Choroid plexus epithelial cell (primary cell): ENCODE measurements at regions not wholly inside any gene's neighbourhood (a gene's known extent, or its start where the extent isn't known, plus 50 kb on each side); places are given as distances from the start of the nearest gene placed in this dataset.

Source experiments
- DNase-seq: peaks from one replicate; pipeline ENCODE4 v3.0.0-alpha.2; 2010; ENCODE audit warnings: low read depth
- H3K4me3 ChIP-seq: 2 replicates; pipeline ENCODE4 v1.5.1; 2011; ENCODE audit warnings: low read depth, mild to moderate bottlenecking, control low read depth, low read length, moderate library complexity
- TF ChIP-seq, protein P1 (sequence below): conservative IDR thresholded peaks from 2 replicates; pipeline ENCODE4 v1.5.1; 2011; ENCODE audit warnings: low read depth, mild to moderate bottlenecking, control low read depth, inconsistent platforms, low read length, moderate library complexity

DNA sequence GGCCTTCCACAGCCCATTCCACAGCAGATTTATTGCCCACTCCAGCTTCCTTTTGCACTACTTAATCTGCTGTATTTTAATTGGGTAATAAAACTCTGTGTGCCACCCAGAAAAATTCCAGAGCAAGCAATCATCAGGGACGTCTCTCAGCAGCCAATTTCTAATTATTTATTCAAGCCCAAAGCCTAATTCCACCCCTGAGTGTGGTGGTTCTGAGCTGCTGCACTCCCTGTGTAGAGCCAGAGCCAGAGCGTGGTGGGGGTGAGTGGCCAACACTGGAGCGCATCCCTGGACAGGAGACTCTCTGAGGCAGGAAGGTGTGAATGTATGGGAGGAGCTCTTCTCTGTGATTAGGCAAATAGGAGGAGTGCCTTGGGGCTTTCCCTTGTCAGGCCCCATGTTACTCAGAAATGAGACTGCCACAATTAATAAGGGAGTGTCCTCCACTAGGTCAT, 66.1 kb downstream of the CD24 start:
- TF ChIP-seq, protein P1, sequence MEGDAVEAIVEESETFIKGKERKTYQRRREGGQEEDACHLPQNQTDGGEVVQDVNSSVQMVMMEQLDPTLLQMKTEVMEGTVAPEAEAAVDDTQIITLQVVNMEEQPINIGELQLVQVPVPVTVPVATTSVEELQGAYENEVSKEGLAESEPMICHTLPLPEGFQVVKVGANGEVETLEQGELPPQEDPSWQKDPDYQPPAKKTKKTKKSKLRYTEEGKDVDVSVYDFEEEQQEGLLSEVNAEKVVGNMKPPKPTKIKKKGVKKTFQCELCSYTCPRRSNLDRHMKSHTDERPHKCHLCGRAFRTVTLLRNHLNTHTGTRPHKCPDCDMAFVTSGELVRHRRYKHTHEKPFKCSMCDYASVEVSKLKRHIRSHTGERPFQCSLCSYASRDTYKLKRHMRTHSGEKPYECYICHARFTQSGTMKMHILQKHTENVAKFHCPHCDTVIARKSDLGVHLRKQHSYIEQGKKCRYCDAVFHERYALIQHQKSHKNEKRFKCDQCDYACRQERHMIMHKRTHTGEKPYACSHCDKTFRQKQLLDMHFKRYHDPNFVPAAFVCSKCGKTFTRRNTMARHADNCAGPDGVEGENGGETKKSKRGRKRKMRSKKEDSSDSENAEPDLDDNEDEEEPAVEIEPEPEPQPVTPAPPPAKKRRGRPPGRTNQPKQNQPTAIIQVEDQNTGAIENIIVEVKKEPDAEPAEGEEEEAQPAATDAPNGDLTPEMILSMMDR, result no peak
- DNase-seq, result no peak
- no peak overlapping the region for H3K4me3 ChIP-seq

DNA sequence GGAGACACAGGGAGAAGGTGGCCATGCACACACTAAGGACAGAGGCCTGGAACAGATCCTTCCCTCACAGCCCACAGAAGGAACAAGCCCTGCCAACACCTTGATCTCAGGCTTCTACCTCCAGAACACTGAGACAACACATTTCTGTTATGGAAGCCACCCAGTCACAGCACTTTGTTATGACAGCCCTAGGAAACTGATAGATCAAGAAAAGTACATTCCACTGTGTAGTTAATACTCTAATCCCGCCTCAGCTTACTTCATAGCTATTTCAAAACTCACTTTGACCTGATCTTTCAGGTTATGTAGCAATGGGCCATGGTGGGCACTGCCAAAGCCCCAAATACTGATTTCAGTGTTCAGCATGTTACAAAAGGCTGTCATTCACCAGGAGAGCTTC, 66.8 kb downstream of the CD24 start:
- TF ChIP-seq, protein P1, result no peak
- DNase-seq, result no peak
- no peak overlapping the region for H3K4me3 ChIP-seq

DNA sequence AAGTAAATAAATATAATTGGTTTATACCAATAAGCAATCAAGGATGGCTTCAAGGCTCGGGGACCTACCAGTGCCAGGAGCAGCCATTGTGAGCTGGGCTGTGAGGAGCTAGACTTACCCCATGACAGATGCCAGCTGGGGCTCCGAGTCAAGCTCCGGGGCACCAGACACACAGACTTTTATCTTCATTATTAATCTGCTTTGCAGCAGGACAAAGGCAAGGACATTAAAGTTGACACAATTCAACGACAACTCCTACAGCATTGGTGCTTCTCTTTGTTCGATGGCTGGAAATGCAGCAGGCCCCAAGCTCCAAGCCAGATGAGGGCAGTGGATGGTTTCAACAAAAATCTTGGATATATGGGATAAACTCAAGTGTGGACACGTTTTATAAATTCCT, 68.3 kb downstream of the CD24 start:
- DNase-seq, result no peak
- TF ChIP-seq, protein P1, result no peak
- no peak overlapping the region for H3K4me3 ChIP-seq

DNA sequence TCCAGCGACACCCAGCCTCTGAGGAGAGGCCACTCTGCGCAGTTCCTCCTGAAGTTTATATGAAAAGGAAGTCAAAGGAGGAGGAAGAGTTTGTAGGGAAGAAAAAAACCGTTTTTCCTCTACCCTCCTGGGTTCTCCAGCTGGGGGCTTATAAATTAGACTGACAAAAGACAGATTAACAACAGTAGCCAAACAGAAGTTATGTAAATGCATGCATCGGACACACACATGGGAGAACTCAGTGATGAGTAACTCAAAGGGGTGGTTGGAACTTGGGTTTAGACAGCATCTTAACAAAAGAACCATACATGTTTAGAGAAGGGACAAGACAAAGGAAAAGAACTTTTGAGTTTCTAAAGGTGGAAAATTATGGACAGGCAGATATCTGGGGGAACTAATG, 71.2 kb downstream of the CD24 start:
- TF ChIP-seq, protein P1, result no peak
- H3K4me3 ChIP-seq, result no peak overlapping the region
- no peak for DNase-seq

DNA sequence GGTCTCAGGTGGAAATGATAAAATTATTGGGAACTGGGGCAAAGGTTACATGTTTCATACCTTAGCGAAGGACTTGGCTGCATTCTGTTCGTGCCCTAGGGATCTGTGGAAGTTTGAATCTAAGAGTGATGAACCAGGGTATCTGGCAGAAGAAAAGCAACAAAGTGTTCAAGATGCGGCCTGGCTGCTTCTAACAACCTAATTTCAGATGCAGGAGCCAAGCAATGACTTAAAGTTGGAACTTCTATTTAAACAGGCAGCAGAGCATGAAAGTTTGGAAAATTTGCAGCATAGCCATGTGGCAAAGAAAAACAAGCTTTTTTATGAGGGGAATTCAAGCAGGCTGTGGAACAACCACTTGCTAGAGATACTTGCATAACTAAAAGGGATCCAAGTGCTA, 73.5 kb downstream of the CD24 start:
- TF ChIP-seq, protein P1, result no peak
- DNase-seq, result no peak
- H3K4me3 ChIP-seq, result no peak overlapping the region

DNA sequence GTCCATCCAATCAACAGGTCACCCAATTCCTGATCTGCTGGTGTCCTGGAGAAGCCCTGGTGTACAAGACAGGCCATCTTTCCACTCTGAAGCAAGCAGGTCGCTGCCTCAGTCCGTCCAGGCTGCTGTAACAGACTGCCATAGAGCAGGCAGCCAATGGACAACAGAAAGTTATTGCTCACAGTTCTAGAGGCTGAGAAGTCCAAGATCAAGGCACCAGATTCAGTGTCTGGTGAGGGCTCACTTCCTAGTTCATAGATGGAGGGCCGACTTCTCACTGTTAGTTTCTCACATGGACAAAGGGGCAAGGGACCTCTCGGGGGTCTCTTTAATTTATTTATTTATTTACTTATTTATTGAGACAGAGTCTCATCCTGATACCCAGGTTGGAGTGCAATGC, 74.8 kb downstream of the CD24 start:
- DNase-seq, result no peak
- no peak overlapping the region for H3K4me3 ChIP-seq
- TF ChIP-seq, protein P1, result no peak

DNA sequence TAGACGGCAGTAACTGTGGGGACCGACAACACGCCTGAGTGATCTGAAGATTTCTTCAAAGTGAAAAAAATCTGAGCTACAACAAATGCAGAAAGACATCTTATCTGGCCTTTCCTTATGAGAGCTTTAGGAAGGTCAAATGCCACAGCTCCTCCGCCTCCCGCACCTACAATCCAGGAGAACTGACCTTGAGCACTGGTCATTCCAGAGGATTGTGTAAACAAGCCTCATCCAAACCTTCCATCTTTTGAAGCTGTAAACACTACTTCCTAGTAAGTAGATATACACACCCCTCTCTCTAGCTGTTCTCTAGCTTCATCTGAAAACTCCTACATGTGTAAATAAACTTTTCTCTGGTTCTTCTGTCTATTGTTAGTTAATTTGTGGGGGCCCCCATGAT, 76.9 kb downstream of the CD24 start:
- H3K4me3 ChIP-seq, result no peak overlapping the region

More for the DNA sequence above, 76.9 kb downstream of the CD24 start:
- DNase-seq, result no peak
- TF ChIP-seq, protein P1, result no peak
